Keratinocyte (primary cell): ENCODE measurements at regions not wholly inside any gene's neighbourhood (a gene's known extent, or its start where the extent isn't known, plus 50 kb on each side); places are given as distances from the start of the nearest gene placed in this dataset.
A peak's percentile ranks its signal among the peaks of the same experiment; 100 is the strongest.

Experiments used
- DNase-seq: peaks from one replicate; pipeline ENCODE4 v3.0.0-alpha.2; 2011; ENCODE audit warnings: low read depth, missing footprints, low spot score
- FAIRE-seq: peaks from 2 replicates; lab custom pipeline; 2011; peaks lifted over from hg19 to GRCh38; lab: Jason Lieb, UNC
- H2AFZ ChIP-seq: 2 replicates; pipeline ENCODE4 v1.6.0; 2012; ENCODE audit warnings: low read length, control low read depth, inconsistent platforms; ENCODE audit not compliant: control insufficient read depth
- H3K27ac ChIP-seq: 2 replicates; pipeline ENCODE4 v1.5.1; 2011; ENCODE audit warnings: low read length; ENCODE audit not compliant: control insufficient read depth, insufficient read depth
- H3K27me3 ChIP-seq: 3 replicates; pipeline ENCODE4 v1.6.0; 2011; ENCODE audit warnings: low read length; ENCODE audit not compliant: control insufficient read depth, insufficient read depth; ENCODE audit errors: extremely low read depth
- H3K36me3 ChIP-seq, 2 experiments: 2 replicates in 1 of 2; 3 replicates in 1 of 2; pipeline ENCODE4 v1.5.1; 2011; ENCODE audit warnings: low read length in 2 of 2, mild to moderate bottlenecking in 1 of 2; ENCODE audit not compliant: control insufficient read depth in 2 of 2, insufficient read depth in 2 of 2; ENCODE audit errors: extremely low read depth in 1 of 2
- H3K4me1 ChIP-seq: 3 replicates; pipeline ENCODE4 v1.5.1; 2011; ENCODE audit warnings: low read length; ENCODE audit not compliant: control insufficient read depth, insufficient read depth; ENCODE audit errors: extremely low read depth
- H3K4me2 ChIP-seq: 3 replicates; pipeline ENCODE4 v1.6.0; 2011; ENCODE audit warnings: low read depth, low read length; ENCODE audit not compliant: control insufficient read depth, insufficient read depth; ENCODE audit errors: extremely low read depth
- H3K4me3 ChIP-seq, 3 experiments: fragments of 200-600 bp in 1 of 3; sonication (generic) in 1 of 3; 2 replicates in 2 of 3; 3 replicates in 1 of 3; pipeline ENCODE4 v1.5.1; 2011 to 2016; ENCODE audit warnings: low read length in 3 of 3, mild to moderate bottlenecking in 3 of 3, control low read depth in 2 of 3, inconsistent platforms in 1 of 3, low read depth in 1 of 3, mixed read lengths in 1 of 3, mixed run types in 1 of 3, moderate library complexity in 1 of 3; ENCODE audit not compliant: control insufficient read depth in 2 of 3, insufficient read depth in 2 of 3; ENCODE audit errors: extremely low read depth in 1 of 3
- H3K79me2 ChIP-seq: 2 replicates; pipeline ENCODE4 v1.6.0; 2012; ENCODE audit warnings: low read length; ENCODE audit not compliant: control insufficient read depth, insufficient read depth
- H3K9ac ChIP-seq: 3 replicates; pipeline ENCODE4 v1.6.0; 2011; ENCODE audit warnings: low read length; ENCODE audit not compliant: control insufficient read depth, insufficient read depth; ENCODE audit errors: extremely low read depth
- H3K9me1 ChIP-seq: 3 replicates; pipeline ENCODE4 v1.6.0; 2011; ENCODE audit warnings: low read length; ENCODE audit not compliant: control insufficient read depth, insufficient read depth; ENCODE audit errors: extremely low read depth
- H3K9me3 ChIP-seq: 2 replicates; pipeline ENCODE4 v1.5.1; 2012; ENCODE audit warnings: low read depth, low read length; ENCODE audit not compliant: control insufficient read depth
- H4K20me1 ChIP-seq: 3 replicates; pipeline ENCODE4 v1.6.0; 2011; ENCODE audit warnings: low read length; ENCODE audit not compliant: control insufficient read depth, insufficient read depth; ENCODE audit errors: extremely low read depth
- EZH2 ChIP-seq: IDR thresholded peaks from one replicate; pipeline ENCODE4 v1.6.1; 2012; ENCODE audit warnings: inconsistent platforms, mild to moderate bottlenecking, low read length, moderate library complexity
- dilution Hi-C: fragments of 300-500 bp; cut with MboI; formaldehyde crosslinking; loops from one replicate; pipeline ENCODE4 v1.7.0; 2020; ENCODE audit warnings: low sequenced_read_pairs; ENCODE audit not compliant: extremely low pct_ligation_motif_present
- TF ChIP-seq, protein P1 (sequence below), 3 experiments: IDR thresholded peaks in 1 of 3; conservative IDR thresholded peaks in 1 of 3; optimal IDR thresholded peaks in 1 of 3; 2 replicates in 2 of 3; 3 replicates in 1 of 3; pipeline versions ENCODE3 to v1.5.1; 2011; ENCODE audit warnings: low read length in 3 of 3, mild to moderate bottlenecking in 3 of 3, moderate library complexity in 2 of 3, control low read depth in 1 of 3, inconsistent platforms in 1 of 3; ENCODE audit not compliant: insufficient read depth in 2 of 3; ENCODE audit errors: extremely low read depth in 1 of 3

DNA sequence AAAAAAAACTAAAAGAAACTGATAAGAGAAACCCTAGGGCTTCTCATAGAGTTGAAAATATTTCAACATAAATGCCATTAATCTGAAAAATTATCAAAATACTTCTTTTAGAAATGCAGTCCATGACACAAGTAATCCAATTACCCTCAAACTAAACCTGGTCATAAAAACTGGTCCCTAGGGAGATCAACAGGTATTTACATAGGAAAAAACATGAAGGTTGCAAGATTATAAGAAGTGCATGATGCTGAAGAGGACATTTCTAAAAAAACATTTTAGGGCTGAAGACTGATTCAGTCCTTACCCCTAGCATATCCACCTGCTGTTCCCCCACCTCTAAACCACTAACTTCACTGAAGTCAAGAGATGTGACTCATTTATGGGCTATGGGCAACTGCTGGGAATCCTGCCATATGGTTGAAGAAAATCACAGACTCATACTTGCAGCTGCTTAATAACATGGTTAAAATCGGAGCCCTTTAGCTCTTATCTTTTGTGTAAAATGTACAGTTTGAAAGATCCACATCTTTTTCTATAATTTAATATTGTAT lies 131.0 kb upstream of the RUNX1 start:
- Histone ChIP-seq H3K9me3 (peaks cover 17% of the 10 kb centered on the region), H3K4me1 (peaks cover 30% of the 10 kb centered on the region), H3K27me3 (no peaks in the 10 kb centered on the region), H3K79me2 (no peaks in the 10 kb centered on the region), H3K4me2 (no peak overlapping the region), H3K9ac (no peak overlapping the region), H4K20me1 (no peaks in the 10 kb centered on the region), H3K36me3 (no peaks in the 10 kb centered on the region), H3K9me1 (no peaks in the 10 kb centered on the region), H2AFZ (no peak overlapping the region), H3K27ac (peak overlapping the region; percentile 12), H3K4me3 (no peak overlapping the region)
- dilution Hi-C loops, result no loop called here
- TF ChIP-seq EZH2, result no peak
- TF ChIP-seq, protein P1, sequence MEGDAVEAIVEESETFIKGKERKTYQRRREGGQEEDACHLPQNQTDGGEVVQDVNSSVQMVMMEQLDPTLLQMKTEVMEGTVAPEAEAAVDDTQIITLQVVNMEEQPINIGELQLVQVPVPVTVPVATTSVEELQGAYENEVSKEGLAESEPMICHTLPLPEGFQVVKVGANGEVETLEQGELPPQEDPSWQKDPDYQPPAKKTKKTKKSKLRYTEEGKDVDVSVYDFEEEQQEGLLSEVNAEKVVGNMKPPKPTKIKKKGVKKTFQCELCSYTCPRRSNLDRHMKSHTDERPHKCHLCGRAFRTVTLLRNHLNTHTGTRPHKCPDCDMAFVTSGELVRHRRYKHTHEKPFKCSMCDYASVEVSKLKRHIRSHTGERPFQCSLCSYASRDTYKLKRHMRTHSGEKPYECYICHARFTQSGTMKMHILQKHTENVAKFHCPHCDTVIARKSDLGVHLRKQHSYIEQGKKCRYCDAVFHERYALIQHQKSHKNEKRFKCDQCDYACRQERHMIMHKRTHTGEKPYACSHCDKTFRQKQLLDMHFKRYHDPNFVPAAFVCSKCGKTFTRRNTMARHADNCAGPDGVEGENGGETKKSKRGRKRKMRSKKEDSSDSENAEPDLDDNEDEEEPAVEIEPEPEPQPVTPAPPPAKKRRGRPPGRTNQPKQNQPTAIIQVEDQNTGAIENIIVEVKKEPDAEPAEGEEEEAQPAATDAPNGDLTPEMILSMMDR (optimal IDR thresholded peaks at IDR 0.05 in 1 of 3, IDR thresholded peaks at IDR 0.05 in 1 of 3, conservative IDR thresholded peaks at IDR 0.05 in 1 of 3; ENCODE audit: extremely low read depth in 1 of 3, insufficient read depth in 2 of 3, low read length in 3 of 3), result no peak
- peak; percentile 32 for FAIRE-seq
- no peak for DNase-seq

DNA sequence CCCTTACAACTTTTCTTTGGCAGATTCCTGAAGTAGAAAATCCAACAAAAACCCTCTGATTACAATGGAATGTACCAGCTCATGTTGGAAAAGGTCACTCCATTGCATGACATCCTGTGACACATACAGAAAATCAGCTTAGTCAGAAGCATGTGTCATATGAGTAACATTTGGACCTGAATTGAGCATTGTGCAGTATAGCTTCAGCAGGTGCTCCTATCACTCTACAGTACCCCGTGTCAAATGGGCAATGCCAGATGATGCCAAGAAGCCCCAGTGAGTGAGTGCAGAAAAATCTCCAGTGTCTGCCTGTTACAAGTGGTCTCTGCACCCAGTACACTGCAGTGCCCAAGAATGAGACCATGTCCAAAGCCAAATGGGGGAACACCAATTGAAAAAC lies 129.7 kb upstream of the RUNX1 start:
- peaks cover 18% of the 10 kb centered on the region for H3K9me3 ChIP-seq
- H4K20me1 ChIP-seq, result no peaks in the 10 kb centered on the region
- H3K9me1 ChIP-seq, result no peaks in the 10 kb centered on the region
- DNase-seq, result peak; percentile 88
- H3K4me3 ChIP-seq, result peak overlapping the region in 1 of 3 experiments; percentile 18
- no peak overlapping the region for H2AFZ ChIP-seq
- H3K4me2 ChIP-seq, result peak overlapping the region; percentile 31
- peak; percentile 93 for FAIRE-seq
- H3K36me3 ChIP-seq, result no peaks in the 10 kb centered on the region
- dilution Hi-C loops, result no loop called here
- no peak for TF ChIP-seq EZH2
- TF ChIP-seq, protein P1 (optimal IDR thresholded peaks at IDR 0.05 in 1 of 3, IDR thresholded peaks at IDR 0.05 in 1 of 3, conservative IDR thresholded peaks at IDR 0.05 in 1 of 3; ENCODE audit: extremely low read depth in 1 of 3, insufficient read depth in 2 of 3, low read length in 3 of 3), result no peak
- peak overlapping the region; percentile 35 for H3K9ac ChIP-seq
- peaks cover 30% of the 10 kb centered on the region for H3K4me1 ChIP-seq
- peak overlapping the region; percentile 70 for H3K27ac ChIP-seq
- no peaks in the 10 kb centered on the region for H3K27me3 ChIP-seq
- no peaks in the 10 kb centered on the region for H3K79me2 ChIP-seq
